GM10248 (cell line): ENCODE measurements at regions not wholly inside any gene's neighbourhood (a gene's known extent, or its start where the extent isn't known, plus 50 kb on each side); places are given as distances from the start of the nearest gene placed in this dataset.

Experiments used
- CTCF ChIA-PET: fragments of 300-600 bp; sonication (Branson Sonifier 250); formaldehyde crosslinking; extraction: SDS; loops from one replicate; lab custom pipeline; 2021; ENCODE audit warnings: antibody characterized with exemption; lab: Yijun Ruan, JAX
- POLR2A ChIA-PET: fragments of 350-650 bp; sonication (Branson Sonifier 250); formaldehyde crosslinking; extraction: SDS; loops from one replicate; lab custom pipeline; 2020; ENCODE audit warnings: antibody characterized with exemption; lab: Yijun Ruan, JAX
- DNase-seq: peaks from one replicate; pipeline ENCODE4 v3.0.0; 2012; ENCODE audit errors: extremely low spot score
- CTCF ChIP-seq: IDR thresholded peaks from 2 replicates; pipeline ENCODE4 v1.5.1; 2012; ENCODE audit warnings: mild to moderate bottlenecking, low read depth; ENCODE audit errors: extremely low read depth, missing control alignments, control extremely low read depth

- no peak for DNase-seq
- POLR2A ChIA-PET = no interaction called here
- CTCF ChIA-PET = interaction anchor here (0.8 to 1.5 kb wide), 2 partner anchors 9 to 10 kb away, joined by 3 to 5 read pairs; no protein-coding TSS in a partner anchor
- no peak for TF ChIP-seq CTCF
These were observed 66.5 kb downstream of the SLIT2 start for GRCh38 chr4:20318001-20318908.

- TF ChIP-seq CTCF = no peak
- POLR2A ChIA-PET = no interaction called here
- no peak for DNase-seq
- CTCF ChIA-PET = interaction anchor here (1.5 kb wide), 1 partner anchor 11 kb away, joined by 5 read pairs; no protein-coding TSS in a partner anchor
These were observed 67.2 kb downstream of the SLIT2 start for GRCh38 chr4:20318909-20319277.

GRCh38 chr4:20319825-20320612 is 68.3 kb downstream of the SLIT2 start:
- no peak for TF ChIP-seq CTCF
- ChIA-PET CTCF (interaction anchor here (1.1 to 1.4 kb wide), 2 partner anchors 13 to 17 kb away, joined by 3 read pairs; no protein-coding TSS in a partner anchor), POLR2A (no interaction called here)
- DNase-seq = no peak

- no peak for TF ChIP-seq CTCF
- CTCF ChIA-PET = interaction anchor here (1.2 to 2.5 kb wide), 2 partner anchors 9 to 10 kb away, joined by 4 to 8 read pairs; no protein-coding TSS in a partner anchor
- POLR2A ChIA-PET = no interaction called here
- no peak for DNase-seq
These were observed 72.3 kb downstream of the SLIT2 start for GRCh38 chr4:20323991-20324390.

GRCh38 chr4:20326460-20326859 is 74.8 kb downstream of the SLIT2 start:
- ChIA-PET CTCF (no interaction called here), POLR2A (no interaction called here)
- no peak for TF ChIP-seq CTCF
- DNase-seq = no peak

- no peak for TF ChIP-seq CTCF
- DNase-seq = no peak
- ChIA-PET POLR2A (no interaction called here), CTCF (interaction anchor here (0.7 kb wide), 2 partner anchors 9 to 12 kb away, joined by 3 read pairs; no protein-coding TSS in a partner anchor)
These were observed 75.3 kb downstream of the SLIT2 start for GRCh38 chr4:20326977-20327376.
